Astrocyte (in vitro differentiated cells and primary cell): ENCODE measurements at regions not wholly inside any gene's neighbourhood (a gene's known extent, or its start where the extent isn't known, plus 50 kb on each side); places are given as distances from the start of the nearest gene placed in this dataset.

ENCODE experiments used
- DNase-seq: peaks from one replicate; pipeline ENCODE4 v3.0.0-alpha.2; 2010; ENCODE audit warnings: low read depth
- FAIRE-seq: peaks from 2 replicates; lab custom pipeline; 2011; peaks lifted over from hg19 to GRCh38; lab: Jason Lieb, UNC
- H2AFZ ChIP-seq: 2 replicates; pipeline ENCODE4 v1.6.0; 2012; ENCODE audit warnings: low read depth, low read length, inconsistent platforms
- H3K27ac ChIP-seq: 2 replicates; pipeline ENCODE4 v1.5.1; 2011; ENCODE audit warnings: low read depth, low read length, inconsistent platforms
- H3K27me3 ChIP-seq: 2 replicates; pipeline ENCODE4 v1.6.0; 2011; ENCODE audit warnings: low read length, inconsistent platforms; ENCODE audit not compliant: insufficient read depth
- H3K36me3 ChIP-seq: 2 replicates; pipeline ENCODE4 v1.5.1; 2011; ENCODE audit warnings: low read length, inconsistent platforms; ENCODE audit not compliant: insufficient read depth
- H3K4me1 ChIP-seq: 2 replicates; pipeline ENCODE4 v1.5.1; 2011; ENCODE audit warnings: low read length, inconsistent platforms; ENCODE audit not compliant: insufficient read depth
- H3K4me2 ChIP-seq: 2 replicates; pipeline ENCODE4 v1.6.0; 2012; ENCODE audit warnings: low read length, inconsistent platforms
- H3K4me3 ChIP-seq: 2 replicates; pipeline ENCODE4 v1.5.1; 2011; ENCODE audit warnings: low read depth, mild to moderate bottlenecking, low read length, inconsistent platforms; ENCODE audit not compliant: insufficient read depth
- H3K79me2 ChIP-seq: 2 replicates; pipeline ENCODE4 v1.6.0; 2012; ENCODE audit warnings: mild to moderate bottlenecking, low read length, inconsistent platforms; ENCODE audit not compliant: insufficient read depth
- H3K9ac ChIP-seq: 2 replicates; pipeline ENCODE4 v1.6.0; 2012; ENCODE audit warnings: mild to moderate bottlenecking, low read length, inconsistent platforms
- H3K9me3 ChIP-seq: 2 replicates; pipeline ENCODE4 v1.5.1; 2012; ENCODE audit warnings: low read depth, mild to moderate bottlenecking, low read length, inconsistent platforms; ENCODE audit not compliant: insufficient read depth
- H4K20me1 ChIP-seq: 2 replicates; pipeline ENCODE4 v1.6.0; 2012; ENCODE audit warnings: low read length, inconsistent platforms; ENCODE audit not compliant: insufficient read depth
- H3K27ac Mint-ChIP-seq: one replicate; pipeline ENCODE4 v1.8.0; 2021; ENCODE audit warnings: mild to moderate bottlenecking, mixed read lengths; ENCODE audit not compliant: unreplicated experiment
- H3K27me3 Mint-ChIP-seq: one replicate; pipeline ENCODE4 v1.8.0; 2021; ENCODE audit warnings: low read depth, mixed read lengths; ENCODE audit not compliant: unreplicated experiment
- H3K36me3 Mint-ChIP-seq: one replicate; pipeline ENCODE4 v1.8.0; 2021; ENCODE audit warnings: low read depth, mixed read lengths; ENCODE audit not compliant: unreplicated experiment
- H3K4me1 Mint-ChIP-seq: one replicate; pipeline ENCODE4 v1.8.0; 2021; ENCODE audit warnings: low read depth, mixed read lengths; ENCODE audit not compliant: unreplicated experiment
- H3K4me3 Mint-ChIP-seq: one replicate; pipeline ENCODE4 v1.8.0; 2021; ENCODE audit warnings: mild to moderate bottlenecking, moderate library complexity, mixed read lengths; ENCODE audit not compliant: unreplicated experiment
- H3K9me3 Mint-ChIP-seq: one replicate; pipeline ENCODE4 v1.8.0; 2021; ENCODE audit warnings: mild to moderate bottlenecking, mixed read lengths; ENCODE audit not compliant: unreplicated experiment
- EZH2 ChIP-seq: IDR thresholded peaks from 2 replicates; pipeline ENCODE4 v1.6.1; 2012; ENCODE audit warnings: mild to moderate bottlenecking, low read length, inconsistent platforms; ENCODE audit not compliant: insufficient read depth
- TF ChIP-seq, protein P1 (sequence below): IDR thresholded peaks from 2 replicates; pipeline ENCODE4 v1.5.1; 2011; ENCODE audit warnings: low read depth, mild to moderate bottlenecking, inconsistent platforms, low read length, moderate library complexity; ENCODE audit not compliant: insufficient read depth

DNA sequence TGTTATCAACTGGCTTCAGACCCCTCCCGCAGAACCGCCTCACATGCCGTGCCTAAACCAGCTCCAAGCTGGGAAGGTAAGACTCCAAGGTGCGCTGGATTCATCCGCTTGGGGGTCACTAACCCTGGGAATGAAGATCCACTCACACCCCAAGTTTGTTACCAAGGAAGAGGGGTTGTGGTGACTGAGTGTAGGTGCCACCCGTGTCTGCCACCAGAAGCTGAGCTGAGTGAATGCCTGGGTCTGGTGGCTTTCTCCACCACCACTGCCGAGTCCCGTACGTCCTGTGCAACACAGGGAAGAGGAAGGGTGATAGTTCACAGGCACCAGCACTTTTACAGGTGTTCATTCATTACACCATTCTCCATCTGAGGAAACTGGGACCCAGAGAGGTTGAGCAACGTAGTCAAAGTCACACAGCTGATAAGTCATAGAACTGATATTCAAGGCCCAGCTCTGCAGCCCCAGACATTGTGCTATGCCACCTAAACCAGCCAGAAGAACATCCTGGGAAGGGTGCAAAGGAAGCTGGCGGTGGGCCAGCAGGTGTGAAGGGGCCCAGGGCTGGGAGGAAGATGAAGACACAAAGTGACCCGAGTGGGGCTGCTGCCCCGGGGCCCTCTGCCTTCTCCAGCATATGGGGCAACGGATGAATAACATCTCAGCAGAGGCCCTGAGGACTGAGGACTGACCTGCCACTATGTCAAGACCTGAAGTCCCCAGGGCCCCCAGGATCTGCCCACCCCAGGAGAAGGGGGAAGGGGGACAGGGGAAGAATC is 70.9 kb upstream of the PPP1R26 start:
- peaks cover 55% of the 10 kb centered on the region for H3K27me3 Mint-ChIP-seq
- H3K27ac Mint-ChIP-seq = no peak overlapping the region
- H3K4me3 Mint-ChIP-seq = no peak overlapping the region
- Histone ChIP-seq H4K20me1 (no peaks in the 10 kb centered on the region), H3K9me3 (no peaks in the 10 kb centered on the region), H3K27ac (no peak overlapping the region), H3K4me1 (no peaks in the 10 kb centered on the region), H3K4me3 (no peak overlapping the region), H3K79me2 (no peaks in the 10 kb centered on the region), H2AFZ (no peak overlapping the region), H3K27me3 (no peaks in the 10 kb centered on the region), H3K9ac (no peak overlapping the region), H3K36me3 (no peaks in the 10 kb centered on the region), H3K4me2 (no peak overlapping the region)
- FAIRE-seq = no peak
- no peak for DNase-seq
- no peaks in the 10 kb centered on the region for H3K4me1 Mint-ChIP-seq
- H3K36me3 Mint-ChIP-seq = no peaks in the 10 kb centered on the region
- TF ChIP-seq, protein P1, sequence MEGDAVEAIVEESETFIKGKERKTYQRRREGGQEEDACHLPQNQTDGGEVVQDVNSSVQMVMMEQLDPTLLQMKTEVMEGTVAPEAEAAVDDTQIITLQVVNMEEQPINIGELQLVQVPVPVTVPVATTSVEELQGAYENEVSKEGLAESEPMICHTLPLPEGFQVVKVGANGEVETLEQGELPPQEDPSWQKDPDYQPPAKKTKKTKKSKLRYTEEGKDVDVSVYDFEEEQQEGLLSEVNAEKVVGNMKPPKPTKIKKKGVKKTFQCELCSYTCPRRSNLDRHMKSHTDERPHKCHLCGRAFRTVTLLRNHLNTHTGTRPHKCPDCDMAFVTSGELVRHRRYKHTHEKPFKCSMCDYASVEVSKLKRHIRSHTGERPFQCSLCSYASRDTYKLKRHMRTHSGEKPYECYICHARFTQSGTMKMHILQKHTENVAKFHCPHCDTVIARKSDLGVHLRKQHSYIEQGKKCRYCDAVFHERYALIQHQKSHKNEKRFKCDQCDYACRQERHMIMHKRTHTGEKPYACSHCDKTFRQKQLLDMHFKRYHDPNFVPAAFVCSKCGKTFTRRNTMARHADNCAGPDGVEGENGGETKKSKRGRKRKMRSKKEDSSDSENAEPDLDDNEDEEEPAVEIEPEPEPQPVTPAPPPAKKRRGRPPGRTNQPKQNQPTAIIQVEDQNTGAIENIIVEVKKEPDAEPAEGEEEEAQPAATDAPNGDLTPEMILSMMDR = no peak
- peaks cover 8% of the 10 kb centered on the region for H3K9me3 Mint-ChIP-seq

DNA sequence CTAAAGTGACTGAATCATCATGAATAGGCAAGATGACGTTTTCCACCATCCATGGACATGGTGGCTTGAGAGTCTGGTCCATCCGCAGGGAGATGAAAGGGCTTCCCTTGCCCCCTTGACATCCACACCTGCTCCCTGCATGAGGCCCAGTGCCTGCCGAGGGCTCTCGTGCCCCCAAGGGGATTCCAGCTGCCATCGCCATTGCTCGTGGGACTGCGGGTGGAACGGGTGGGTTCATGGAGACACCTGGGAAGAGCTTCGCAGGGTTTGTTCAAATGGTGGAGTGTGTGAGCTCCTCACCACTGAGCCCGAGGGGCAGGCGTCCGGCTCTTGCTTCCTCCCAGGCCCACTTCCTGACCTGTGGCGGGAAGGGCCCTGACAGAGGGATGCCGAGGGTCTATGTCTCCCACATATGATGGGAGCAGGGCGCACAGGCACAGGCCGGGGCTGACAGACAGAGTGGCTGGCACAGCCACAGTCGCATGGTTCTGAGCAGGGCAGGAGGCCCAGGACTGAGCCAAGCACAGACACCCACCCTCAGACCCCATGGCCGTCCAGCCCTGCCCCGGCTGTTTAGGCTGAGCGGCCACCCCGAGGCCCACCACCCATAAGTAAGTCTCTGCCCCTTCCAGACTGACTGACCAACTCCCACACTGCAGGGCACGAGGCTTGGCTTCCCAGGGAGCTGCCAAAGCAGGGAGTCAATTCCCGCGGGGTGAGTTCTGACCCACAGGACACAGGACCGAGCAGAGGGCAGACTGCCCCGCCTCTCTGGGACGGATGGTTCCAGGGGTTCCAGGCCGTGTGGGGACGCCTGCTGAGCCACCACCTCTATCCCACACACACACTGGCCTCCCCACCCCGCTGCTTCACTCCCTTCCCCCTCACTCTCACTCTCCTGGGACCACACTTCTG is 70.0 kb upstream of the PPP1R26 start:
- TF ChIP-seq, protein P1 = no peak
- TF ChIP-seq EZH2 = no peak
- DNase-seq (no peak), FAIRE-seq (no peak)
- Mint-ChIP-seq H3K27ac (no peak overlapping the region), H3K36me3 (no peaks in the 10 kb centered on the region), H3K9me3 (peaks cover 8% of the 10 kb centered on the region), H3K4me1 (no peaks in the 10 kb centered on the region), H3K4me3 (no peak overlapping the region), H3K27me3 (peaks cover 59% of the 10 kb centered on the region)
- no peaks in the 10 kb centered on the region for H3K4me1 ChIP-seq
- no peak overlapping the region for H2AFZ ChIP-seq
- no peaks in the 10 kb centered on the region for H3K36me3 ChIP-seq
- H3K4me2 ChIP-seq = no peak overlapping the region
- no peaks in the 10 kb centered on the region for H3K9me3 ChIP-seq
- H3K27me3 ChIP-seq = no peaks in the 10 kb centered on the region
- H3K79me2 ChIP-seq = no peaks in the 10 kb centered on the region
- H3K9ac ChIP-seq = no peak overlapping the region
- H3K27ac ChIP-seq = no peak overlapping the region
- no peak overlapping the region for H3K4me3 ChIP-seq
- no peaks in the 10 kb centered on the region for H4K20me1 ChIP-seq
